Astrocyte (in vitro differentiated cells and primary cell): ENCODE measurements at regions not wholly inside any gene's neighbourhood (a gene's known extent, or its start where the extent isn't known, plus 50 kb on each side); places are given as distances from the start of the nearest gene placed in this dataset.

Source experiments
- DNase-seq: peaks from one replicate; pipeline ENCODE4 v3.0.0-alpha.2; 2010; ENCODE audit warnings: low read depth
- FAIRE-seq: peaks from 2 replicates; lab custom pipeline; 2011; peaks lifted over from hg19 to GRCh38; lab: Jason Lieb, UNC
- H2AFZ ChIP-seq: 2 replicates; pipeline ENCODE4 v1.6.0; 2012; ENCODE audit warnings: low read depth, low read length, inconsistent platforms
- H3K27ac ChIP-seq: 2 replicates; pipeline ENCODE4 v1.5.1; 2011; ENCODE audit warnings: low read depth, low read length, inconsistent platforms
- H3K27me3 ChIP-seq: 2 replicates; pipeline ENCODE4 v1.6.0; 2011; ENCODE audit warnings: low read length, inconsistent platforms; ENCODE audit not compliant: insufficient read depth
- H3K36me3 ChIP-seq: 2 replicates; pipeline ENCODE4 v1.5.1; 2011; ENCODE audit warnings: low read length, inconsistent platforms; ENCODE audit not compliant: insufficient read depth
- H3K4me1 ChIP-seq: 2 replicates; pipeline ENCODE4 v1.5.1; 2011; ENCODE audit warnings: low read length, inconsistent platforms; ENCODE audit not compliant: insufficient read depth
- H3K4me2 ChIP-seq: 2 replicates; pipeline ENCODE4 v1.6.0; 2012; ENCODE audit warnings: low read length, inconsistent platforms
- H3K4me3 ChIP-seq: 2 replicates; pipeline ENCODE4 v1.5.1; 2011; ENCODE audit warnings: low read depth, mild to moderate bottlenecking, low read length, inconsistent platforms; ENCODE audit not compliant: insufficient read depth
- H3K79me2 ChIP-seq: 2 replicates; pipeline ENCODE4 v1.6.0; 2012; ENCODE audit warnings: mild to moderate bottlenecking, low read length, inconsistent platforms; ENCODE audit not compliant: insufficient read depth
- H3K9ac ChIP-seq: 2 replicates; pipeline ENCODE4 v1.6.0; 2012; ENCODE audit warnings: mild to moderate bottlenecking, low read length, inconsistent platforms
- H3K9me3 ChIP-seq: 2 replicates; pipeline ENCODE4 v1.5.1; 2012; ENCODE audit warnings: low read depth, mild to moderate bottlenecking, low read length, inconsistent platforms; ENCODE audit not compliant: insufficient read depth
- H4K20me1 ChIP-seq: 2 replicates; pipeline ENCODE4 v1.6.0; 2012; ENCODE audit warnings: low read length, inconsistent platforms; ENCODE audit not compliant: insufficient read depth
- H3K27ac Mint-ChIP-seq: one replicate; pipeline ENCODE4 v1.8.0; 2021; ENCODE audit warnings: mild to moderate bottlenecking, mixed read lengths; ENCODE audit not compliant: unreplicated experiment
- H3K27me3 Mint-ChIP-seq: one replicate; pipeline ENCODE4 v1.8.0; 2021; ENCODE audit warnings: low read depth, mixed read lengths; ENCODE audit not compliant: unreplicated experiment
- H3K36me3 Mint-ChIP-seq: one replicate; pipeline ENCODE4 v1.8.0; 2021; ENCODE audit warnings: low read depth, mixed read lengths; ENCODE audit not compliant: unreplicated experiment
- H3K4me1 Mint-ChIP-seq: one replicate; pipeline ENCODE4 v1.8.0; 2021; ENCODE audit warnings: low read depth, mixed read lengths; ENCODE audit not compliant: unreplicated experiment
- H3K4me3 Mint-ChIP-seq: one replicate; pipeline ENCODE4 v1.8.0; 2021; ENCODE audit warnings: mild to moderate bottlenecking, moderate library complexity, mixed read lengths; ENCODE audit not compliant: unreplicated experiment
- H3K9me3 Mint-ChIP-seq: one replicate; pipeline ENCODE4 v1.8.0; 2021; ENCODE audit warnings: mild to moderate bottlenecking, mixed read lengths; ENCODE audit not compliant: unreplicated experiment
- EZH2 ChIP-seq: IDR thresholded peaks from 2 replicates; pipeline ENCODE4 v1.6.1; 2012; ENCODE audit warnings: mild to moderate bottlenecking, low read length, inconsistent platforms; ENCODE audit not compliant: insufficient read depth
- TF ChIP-seq, protein P1 (sequence below): IDR thresholded peaks from 2 replicates; pipeline ENCODE4 v1.5.1; 2011; ENCODE audit warnings: low read depth, mild to moderate bottlenecking, inconsistent platforms, low read length, moderate library complexity; ENCODE audit not compliant: insufficient read depth

DNA sequence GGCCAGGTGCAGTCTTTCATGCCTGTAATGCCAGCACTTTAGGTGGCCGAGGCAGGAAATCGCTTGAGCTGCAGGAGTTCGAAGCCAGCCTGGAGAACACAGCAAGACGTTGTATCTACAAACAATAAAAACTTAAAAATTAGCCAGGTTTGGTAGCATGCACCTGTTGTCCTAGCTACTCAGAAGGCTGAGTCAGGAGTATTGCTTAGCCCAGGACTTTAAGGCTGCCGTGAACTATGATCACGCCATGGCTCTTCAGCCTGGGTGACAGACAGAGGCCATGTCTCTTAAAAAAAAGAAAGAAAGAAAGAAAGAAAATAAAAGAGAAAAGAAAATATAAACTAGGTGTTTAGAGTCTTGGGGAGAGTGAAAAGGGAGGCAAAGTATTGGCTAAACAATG, 96.4 kb upstream of the PDE5A start:
- Histone ChIP-seq H3K79me2 (no peaks in the 10 kb centered on the region), H3K4me3 (no peak overlapping the region), H3K27me3 (no peaks in the 10 kb centered on the region), H3K36me3 (no peaks in the 10 kb centered on the region), H3K4me2 (no peak overlapping the region), H3K4me1 (peaks cover 27% of the 10 kb centered on the region), H3K9ac (no peak overlapping the region), H3K9me3 (no peaks in the 10 kb centered on the region), H4K20me1 (no peaks in the 10 kb centered on the region), H3K27ac (no peak overlapping the region), H2AFZ (no peak overlapping the region)
- Mint-ChIP-seq H3K36me3 (no peaks in the 10 kb centered on the region), H3K27me3 (no peaks in the 10 kb centered on the region), H3K4me1 (peaks cover 14% of the 10 kb centered on the region), H3K4me3 (no peak overlapping the region), H3K27ac (no peak overlapping the region), H3K9me3 (peaks cover 7% of the 10 kb centered on the region)
- TF ChIP-seq, protein P1, sequence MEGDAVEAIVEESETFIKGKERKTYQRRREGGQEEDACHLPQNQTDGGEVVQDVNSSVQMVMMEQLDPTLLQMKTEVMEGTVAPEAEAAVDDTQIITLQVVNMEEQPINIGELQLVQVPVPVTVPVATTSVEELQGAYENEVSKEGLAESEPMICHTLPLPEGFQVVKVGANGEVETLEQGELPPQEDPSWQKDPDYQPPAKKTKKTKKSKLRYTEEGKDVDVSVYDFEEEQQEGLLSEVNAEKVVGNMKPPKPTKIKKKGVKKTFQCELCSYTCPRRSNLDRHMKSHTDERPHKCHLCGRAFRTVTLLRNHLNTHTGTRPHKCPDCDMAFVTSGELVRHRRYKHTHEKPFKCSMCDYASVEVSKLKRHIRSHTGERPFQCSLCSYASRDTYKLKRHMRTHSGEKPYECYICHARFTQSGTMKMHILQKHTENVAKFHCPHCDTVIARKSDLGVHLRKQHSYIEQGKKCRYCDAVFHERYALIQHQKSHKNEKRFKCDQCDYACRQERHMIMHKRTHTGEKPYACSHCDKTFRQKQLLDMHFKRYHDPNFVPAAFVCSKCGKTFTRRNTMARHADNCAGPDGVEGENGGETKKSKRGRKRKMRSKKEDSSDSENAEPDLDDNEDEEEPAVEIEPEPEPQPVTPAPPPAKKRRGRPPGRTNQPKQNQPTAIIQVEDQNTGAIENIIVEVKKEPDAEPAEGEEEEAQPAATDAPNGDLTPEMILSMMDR = no peak
- TF ChIP-seq EZH2 = no peak
- no peak for FAIRE-seq
- DNase-seq = no peak

DNA sequence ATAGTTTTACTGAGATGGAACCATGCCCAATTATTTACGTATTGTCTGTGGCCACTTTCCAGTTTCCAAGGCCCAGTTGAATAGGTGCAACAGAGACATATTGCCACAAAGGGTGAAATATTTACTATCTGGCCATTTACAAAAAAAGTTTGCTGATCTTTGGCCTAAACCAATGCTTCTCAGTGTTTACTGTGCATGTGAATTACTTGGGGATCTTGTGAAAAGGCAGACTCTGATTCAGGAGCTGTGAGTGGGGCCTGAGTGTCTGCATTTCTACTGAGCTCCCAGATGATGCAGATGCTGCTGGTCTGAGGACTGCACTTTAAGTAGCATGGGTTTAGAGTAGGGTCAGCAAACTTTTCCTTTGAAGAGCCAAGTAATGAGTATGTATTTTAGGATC, 94.1 kb upstream of the PDE5A start:
- H3K4me1 ChIP-seq = peaks cover 14% of the 10 kb centered on the region
- H3K27ac ChIP-seq = no peak overlapping the region
- no peak overlapping the region for H3K4me3 ChIP-seq
- FAIRE-seq (no peak), DNase-seq (no peak)
- no peak overlapping the region for H3K4me2 ChIP-seq
- Mint-ChIP-seq H3K27ac (no peak overlapping the region), H3K4me3 (no peak overlapping the region), H3K9me3 (peaks cover 13% of the 10 kb centered on the region), H3K4me1 (peaks cover 4% of the 10 kb centered on the region), H3K27me3 (no peaks in the 10 kb centered on the region), H3K36me3 (no peaks in the 10 kb centered on the region)
- no peaks in the 10 kb centered on the region for H4K20me1 ChIP-seq
- H2AFZ ChIP-seq = no peak overlapping the region
- no peaks in the 10 kb centered on the region for H3K27me3 ChIP-seq
- no peaks in the 10 kb centered on the region for H3K79me2 ChIP-seq
- H3K9me3 ChIP-seq = no peaks in the 10 kb centered on the region
- no peak overlapping the region for H3K9ac ChIP-seq
- TF ChIP-seq EZH2 = no peak
- TF ChIP-seq, protein P1 = no peak
- H3K36me3 ChIP-seq = no peaks in the 10 kb centered on the region

DNA sequence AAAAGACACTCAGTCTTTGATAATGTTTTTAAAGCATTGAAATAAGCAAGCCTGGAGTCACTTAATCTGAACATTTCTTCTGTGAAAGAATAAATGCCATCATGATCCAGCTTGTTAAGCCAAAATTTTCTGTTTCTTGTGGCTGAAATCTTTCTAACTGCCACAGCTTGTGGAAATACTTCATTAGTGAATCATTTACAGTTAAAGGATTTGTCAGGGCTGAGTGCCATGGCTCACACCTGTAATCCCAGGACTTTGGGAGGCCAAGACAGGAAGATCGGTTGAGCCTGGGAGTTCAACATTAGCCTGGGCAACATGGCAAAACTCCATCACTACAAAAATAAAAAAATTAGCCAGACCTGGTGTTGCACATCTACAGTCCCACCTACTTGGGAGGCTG, 93.3 kb upstream of the PDE5A start:
- H3K9me3 ChIP-seq = no peaks in the 10 kb centered on the region
- no peaks in the 10 kb centered on the region for H3K27me3 ChIP-seq
- no peak for TF ChIP-seq EZH2
- TF ChIP-seq, protein P1 = no peak
- H3K4me1 ChIP-seq = peaks cover 12% of the 10 kb centered on the region
- no peak overlapping the region for H3K4me3 ChIP-seq
- no peak overlapping the region for H3K9ac ChIP-seq
- DNase-seq = peak; percentile 55
- no peak overlapping the region for H3K4me3 Mint-ChIP-seq
- H3K36me3 Mint-ChIP-seq = no peaks in the 10 kb centered on the region
- no peak overlapping the region for H2AFZ ChIP-seq
- H3K4me2 ChIP-seq = no peak overlapping the region
- no peaks in the 10 kb centered on the region for H3K36me3 ChIP-seq
- peak; percentile 37 for FAIRE-seq
- peaks cover 14% of the 10 kb centered on the region for H3K9me3 Mint-ChIP-seq
- H3K27me3 Mint-ChIP-seq = no peaks in the 10 kb centered on the region
- peaks cover 4% of the 10 kb centered on the region for H3K4me1 Mint-ChIP-seq
- H4K20me1 ChIP-seq = no peaks in the 10 kb centered on the region
- no peak overlapping the region for H3K27ac ChIP-seq
- H3K79me2 ChIP-seq = no peaks in the 10 kb centered on the region
- H3K27ac Mint-ChIP-seq = no peak overlapping the region
